Coronary artery (tissue), 2 donors: ENCODE measurements at regions not wholly inside any gene's neighbourhood (a gene's known extent, or its start where the extent isn't known, plus 50 kb on each side); places are given as distances from the start of the nearest gene placed in this dataset.
"Not testable (repeated sequence)": the region's sequence is repeated elsewhere in the genome, so short reads cannot be mapped to it uniquely, and the experiment has no call there.

Source experiments
- DNase-seq: peaks from one replicate; pipeline ENCODE4 v3.0.0-alpha.2; 2017; ENCODE audit warnings: low spot score
- H3K27ac ChIP-seq, 2 donors: fragments of 200-600 bp; sonication (generic); one replicate each; pipeline ENCODE4 v1.5.1; 2016 to 2019
- H3K4me3 ChIP-seq: fragments of 200-600 bp; sonication (generic); 2 replicates; pipeline ENCODE4 v1.5.1; 2016; ENCODE audit warnings: mild to moderate bottlenecking, moderate library complexity
- TF ChIP-seq, protein P1 (sequence below): fragments of 200-600 bp; sonication (generic); IDR thresholded peaks from one replicate; pipeline ENCODE4 v1.5.1; 2019; ENCODE audit warnings: antibody characterized with exemption

DNA sequence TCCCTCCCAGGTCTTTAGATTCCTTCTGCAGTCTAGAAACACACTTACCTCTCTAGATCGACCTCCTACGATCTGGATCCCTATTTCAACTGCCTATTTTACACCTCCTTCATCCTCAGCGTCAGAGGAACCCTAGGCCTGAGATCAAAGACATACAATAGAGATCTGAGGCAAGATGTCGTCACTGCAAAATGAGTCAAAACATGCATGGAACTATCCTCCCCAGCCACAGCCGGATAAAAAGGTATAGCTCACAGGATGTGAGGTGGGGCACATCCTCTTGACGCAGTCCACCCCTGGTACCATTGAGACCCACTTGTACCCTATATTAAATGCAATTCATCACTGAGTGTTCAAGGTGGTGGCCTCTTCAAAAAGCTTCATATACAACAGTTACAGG lies 63.7 kb upstream of the DNAJC10 start:
- no peak overlapping the region for H3K27ac ChIP-seq
- TF ChIP-seq, protein P1, sequence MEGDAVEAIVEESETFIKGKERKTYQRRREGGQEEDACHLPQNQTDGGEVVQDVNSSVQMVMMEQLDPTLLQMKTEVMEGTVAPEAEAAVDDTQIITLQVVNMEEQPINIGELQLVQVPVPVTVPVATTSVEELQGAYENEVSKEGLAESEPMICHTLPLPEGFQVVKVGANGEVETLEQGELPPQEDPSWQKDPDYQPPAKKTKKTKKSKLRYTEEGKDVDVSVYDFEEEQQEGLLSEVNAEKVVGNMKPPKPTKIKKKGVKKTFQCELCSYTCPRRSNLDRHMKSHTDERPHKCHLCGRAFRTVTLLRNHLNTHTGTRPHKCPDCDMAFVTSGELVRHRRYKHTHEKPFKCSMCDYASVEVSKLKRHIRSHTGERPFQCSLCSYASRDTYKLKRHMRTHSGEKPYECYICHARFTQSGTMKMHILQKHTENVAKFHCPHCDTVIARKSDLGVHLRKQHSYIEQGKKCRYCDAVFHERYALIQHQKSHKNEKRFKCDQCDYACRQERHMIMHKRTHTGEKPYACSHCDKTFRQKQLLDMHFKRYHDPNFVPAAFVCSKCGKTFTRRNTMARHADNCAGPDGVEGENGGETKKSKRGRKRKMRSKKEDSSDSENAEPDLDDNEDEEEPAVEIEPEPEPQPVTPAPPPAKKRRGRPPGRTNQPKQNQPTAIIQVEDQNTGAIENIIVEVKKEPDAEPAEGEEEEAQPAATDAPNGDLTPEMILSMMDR = no peak
- no peak for DNase-seq
- H3K4me3 ChIP-seq = no peak overlapping the region

DNA sequence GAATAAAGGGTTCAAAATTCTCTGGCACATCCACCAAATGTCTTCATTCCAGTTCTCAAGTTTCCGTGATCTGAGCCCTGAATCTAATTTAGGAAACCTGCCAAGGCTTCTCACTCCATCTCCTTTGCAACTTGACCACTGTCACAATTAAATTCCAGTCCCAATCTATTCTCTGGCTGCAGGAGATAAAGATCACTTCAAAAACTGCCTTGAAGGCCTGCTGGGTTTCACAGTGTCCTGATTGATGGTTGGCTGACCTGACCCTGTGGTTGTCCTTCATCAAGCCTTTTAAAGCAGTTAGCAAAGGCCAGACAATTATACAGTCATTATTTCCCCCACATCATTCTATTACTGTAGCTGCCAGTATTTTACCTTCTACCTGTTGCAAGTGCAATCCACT lies 60.3 kb upstream of the DNAJC10 start:
- DNase-seq = no peak
- TF ChIP-seq, protein P1 = no peak
- no peak overlapping the region for H3K27ac ChIP-seq
- no peak overlapping the region for H3K4me3 ChIP-seq

DNA sequence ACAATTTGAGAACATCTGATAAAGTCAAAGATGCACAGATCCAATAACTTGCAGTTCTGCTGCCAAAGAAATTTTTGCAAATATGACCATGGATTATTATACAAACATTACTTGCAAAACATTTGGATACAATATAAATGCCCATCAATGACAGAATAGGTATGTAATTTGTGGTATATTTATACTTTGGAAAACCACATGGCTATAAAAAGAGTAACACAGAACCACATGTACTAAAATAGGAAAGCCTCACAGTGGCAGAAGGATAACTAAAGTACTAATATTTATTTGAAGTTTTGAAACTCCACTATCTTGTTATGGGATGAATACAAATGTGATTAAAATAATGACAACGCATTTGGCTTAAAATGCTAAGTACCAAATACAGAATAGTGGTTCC lies 51.8 kb upstream of the DNAJC10 start:
- TF ChIP-seq, protein P1 = no peak
- no peak overlapping the region for H3K27ac ChIP-seq
- no peak overlapping the region for H3K4me3 ChIP-seq
- no peak for DNase-seq

DNA sequence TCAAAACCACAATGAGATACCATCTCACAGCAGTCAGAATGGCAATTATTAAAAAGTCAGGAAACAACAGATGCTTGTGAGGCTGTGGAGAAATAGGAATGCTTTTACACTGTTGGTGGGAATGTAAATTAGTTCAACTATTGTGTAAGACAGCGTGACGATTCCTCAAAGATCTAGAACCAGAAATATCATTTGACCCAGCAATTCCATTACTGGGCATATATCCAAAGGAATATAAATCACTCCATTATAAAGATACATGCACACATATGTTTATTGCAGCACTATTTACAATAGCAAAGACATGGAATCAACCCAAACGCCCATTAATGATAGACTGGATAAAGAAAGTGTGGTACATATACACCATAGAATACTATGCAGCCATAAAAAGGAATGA lies 50.6 kb upstream of the DNAJC10 start:
- not testable (repeated sequence) for H3K27ac ChIP-seq, H3K4me3 ChIP-seq, DNase-seq
